ENCODE measurements at regions not wholly inside any gene's neighbourhood (a gene's known extent, or its start where the extent isn't known, plus 50 kb on each side); places are given as distances from the start of the nearest gene placed in this dataset.
A peak's percentile ranks its signal among the peaks of the same experiment; 100 is the strongest.

DNA sequence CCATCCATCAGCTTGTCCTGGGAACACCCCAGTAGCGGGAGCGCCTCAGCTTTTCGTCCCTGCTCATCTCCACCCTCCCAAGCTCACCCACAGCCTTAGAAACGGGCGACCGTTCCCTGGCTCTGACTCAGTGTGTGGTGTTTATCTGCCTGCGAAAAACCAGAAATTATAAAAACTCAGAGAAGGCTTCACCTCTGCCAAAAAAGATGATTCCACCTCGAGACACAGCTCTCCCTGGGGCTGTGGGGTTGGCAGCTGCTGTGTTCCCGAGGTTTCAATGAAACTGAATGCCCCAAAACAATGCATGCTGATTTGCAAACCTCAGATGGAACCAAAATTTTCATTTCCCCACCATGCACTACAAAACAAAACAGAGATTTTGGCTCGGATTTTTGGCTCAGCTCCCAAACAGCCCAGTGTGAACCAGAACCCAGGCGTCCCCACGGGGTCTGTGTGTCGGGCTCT lies 62.4 kb upstream of the MED9 start:
- Histone ChIP-seq H3K4me3 (no peak overlapping the region), H3K27me3 (no peaks in the 10 kb centered on the region), H3K36me3 (no peaks in the 10 kb centered on the region), H3K4me1 (peaks cover 21% of the 10 kb centered on the region), H3K27ac (no peak overlapping the region), H3K9me3 (no peaks in the 10 kb centered on the region)
- peak; percentile 11 for DNase-seq
- intact Hi-C loops (cut with DNase I) = no loop called here
- TF ChIP-seq CTCF (IDR thresholded peaks at IDR 0.05) = no peak
- no peak for ATAC-seq

- Histone ChIP-seq H3K4me3 (no peak overlapping the region), H3K27ac (no peak overlapping the region), H3K36me3 (no peaks in the 10 kb centered on the region), H3K4me1 (peaks cover 21% of the 10 kb centered on the region), H3K9me3 (no peaks in the 10 kb centered on the region), H3K27me3 (no peaks in the 10 kb centered on the region)
- no peak for TF ChIP-seq CTCF (IDR thresholded peaks at IDR 0.05)
- intact Hi-C loops (cut with DNase I) = no loop called here
- DNase-seq (no peak), ATAC-seq (no peak)
These were observed 61.8 kb upstream of the MED9 start for GRCh38 chr17:17415006-17415405.

DNA sequence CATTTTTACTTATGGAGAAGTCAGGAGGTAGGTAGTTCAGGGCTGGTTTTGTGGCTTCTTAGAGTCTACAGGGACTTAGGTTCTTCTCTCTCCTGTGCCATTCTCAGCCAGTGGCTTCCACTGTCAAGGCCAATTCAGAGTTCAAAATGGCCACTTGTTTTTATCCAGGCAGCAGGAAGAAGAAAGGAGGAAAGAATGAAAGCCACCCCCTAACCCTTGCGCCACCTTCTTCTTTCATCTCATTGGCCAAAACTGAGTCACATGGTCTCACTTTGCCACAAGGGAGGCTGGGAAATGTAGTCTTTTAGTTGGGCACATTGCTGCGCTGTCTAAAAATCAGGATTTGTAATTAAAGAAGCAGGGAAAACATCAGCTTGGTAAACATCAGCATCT lies 60.8 kb upstream of the MED9 start:
- no peaks in the 10 kb centered on the region for H3K36me3 ChIP-seq
- ATAC-seq (peak; percentile 63), DNase-seq (no peak)
- intact Hi-C loops (cut with DNase I) = no loop called here
- H3K27me3 ChIP-seq = no peaks in the 10 kb centered on the region
- H3K27ac ChIP-seq = peak overlapping the region; percentile 74
- H3K9me3 ChIP-seq = no peaks in the 10 kb centered on the region
- H3K4me1 ChIP-seq = peaks cover 21% of the 10 kb centered on the region
- no peak overlapping the region for H3K4me3 ChIP-seq
- no peak for TF ChIP-seq CTCF (IDR thresholded peaks at IDR 0.05)

DNA sequence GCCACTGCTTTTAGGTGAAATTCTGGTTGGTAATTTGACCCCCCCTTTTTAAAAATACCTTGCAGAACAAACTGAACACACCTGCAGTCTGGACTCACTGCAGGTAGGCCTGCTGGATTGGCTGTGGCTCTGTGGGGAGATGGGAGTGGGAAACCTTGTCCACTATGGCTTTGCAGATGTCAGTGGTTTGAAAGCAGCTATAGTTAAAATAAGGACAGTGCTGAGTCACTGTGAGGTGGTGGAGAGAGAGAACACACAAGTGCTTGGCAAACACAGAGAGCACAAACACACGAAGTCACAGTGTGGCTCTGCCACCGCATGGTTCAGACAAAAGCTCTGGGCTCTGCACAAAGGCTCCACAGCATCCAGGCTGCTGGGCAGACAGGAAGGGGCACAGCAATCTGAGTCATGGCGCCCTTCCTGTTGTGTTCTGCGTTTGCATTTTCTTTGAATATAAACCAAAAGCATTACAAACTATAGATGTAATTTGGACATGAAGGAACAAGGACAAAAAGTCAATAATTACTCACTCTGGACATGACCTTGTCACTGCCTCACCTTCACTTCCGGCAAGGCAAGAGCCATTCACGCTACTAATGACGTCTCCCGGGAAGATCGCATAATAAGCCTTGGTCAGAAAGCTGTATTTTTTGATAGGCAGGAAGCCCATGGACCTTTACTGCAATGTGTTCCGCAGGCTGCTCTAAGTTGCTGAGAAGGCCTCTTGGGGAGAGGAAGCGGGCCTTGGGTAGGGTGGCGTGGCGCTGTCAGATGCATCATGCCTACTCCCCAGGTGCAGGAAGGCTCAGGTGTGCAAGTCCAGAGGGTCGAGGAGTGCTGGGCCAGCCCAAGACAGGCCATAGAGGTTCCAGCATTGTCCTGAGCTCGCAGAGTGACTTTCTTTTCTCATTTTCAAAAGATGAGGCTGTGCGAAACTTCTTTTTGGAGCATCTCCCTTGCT lies 60.1 kb upstream of the MED9 start:
- no peaks in the 10 kb centered on the region for H3K9me3 ChIP-seq
- DNase-seq (peak; percentile 75), ATAC-seq (peak; percentile 88)
- H3K4me3 ChIP-seq = no peak overlapping the region
- peaks cover 21% of the 10 kb centered on the region for H3K4me1 ChIP-seq
- intact Hi-C loops (cut with DNase I) = no loop called here
- TF ChIP-seq CTCF (IDR thresholded peaks at IDR 0.05) = no peak
- H3K27me3 ChIP-seq = no peaks in the 10 kb centered on the region
- H3K27ac ChIP-seq = peak overlapping the region; percentile 74
- no peaks in the 10 kb centered on the region for H3K36me3 ChIP-seq

- no peak for TF ChIP-seq CTCF (IDR thresholded peaks at IDR 0.05)
- no peak for DNase-seq
- Histone ChIP-seq H3K4me1 (peaks cover 21% of the 10 kb centered on the region), H3K36me3 (no peaks in the 10 kb centered on the region), H3K27ac (peak overlapping the region; percentile 74), H3K27me3 (no peaks in the 10 kb centered on the region), H3K4me3 (no peak overlapping the region), H3K9me3 (no peaks in the 10 kb centered on the region)
- intact Hi-C loops (cut with DNase I) = no loop called here
- no peak for ATAC-seq
These were observed 59.0 kb upstream of the MED9 start for GRCh38 chr17:17417718-17418181.

Measured in upper lobe of right lung (tissue), 1 donor.